ENCODE measurements at regions not wholly inside any gene's neighbourhood (a gene's known extent, or its start where the extent isn't known, plus 50 kb on each side); places are given as distances from the start of the nearest gene placed in this dataset.

DNA sequence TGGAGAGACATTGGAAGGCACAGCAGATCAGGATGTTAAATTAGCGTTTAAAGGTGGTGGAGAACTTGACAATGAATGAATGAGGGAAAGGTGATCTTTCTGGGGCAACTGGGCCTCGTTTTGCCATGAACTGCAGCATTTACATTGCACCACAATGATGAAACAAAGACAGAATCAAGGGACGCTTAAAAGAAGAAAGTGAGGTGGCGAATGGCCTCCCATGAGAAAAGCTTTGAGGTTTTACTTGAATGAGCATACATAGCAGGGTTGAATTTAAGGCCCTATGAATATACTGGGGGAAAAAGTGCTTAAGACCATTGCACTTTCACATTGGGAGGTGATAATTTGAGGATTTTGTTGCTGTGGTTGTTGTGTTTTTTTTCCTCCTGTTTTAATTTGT is 476.4 kb downstream of the ISL1 start:
- Histone ChIP-seq H3F3A (ENCODE audit: low read depth) (no peaks in the 10 kb centered on the region), H3K9me3 (ENCODE audit: insufficient read depth, low read depth, low read length) (no peaks in the 10 kb centered on the region), H2AFZ (ENCODE audit: low read length) (0 out of 2 replicates have a peak overlapping the region, but pooled peaks have one; percentile 52), H3K27me3 (ENCODE audit: insufficient read depth, low read length, poor library complexity, severe bottlenecking) (no peaks in the 10 kb centered on the region), H3K79me2 (ENCODE audit: insufficient read depth, low read length) (no peaks in the 10 kb centered on the region), H3K4me3 (ENCODE audit: low read length, poor library complexity, severe bottlenecking) (no peak overlapping the region), H3K9me2 (replicated peaks; ENCODE audit: low read depth, low read length) (no peaks in the 10 kb centered on the region), H3K4me1 (ENCODE audit: insufficient read depth, low read length, poor library complexity, severe bottlenecking) (no peaks in the 10 kb centered on the region), H4K20me1 (ENCODE audit: insufficient read depth, low read length, poor library complexity, severe bottlenecking) (no peaks in the 10 kb centered on the region), H3K36me3 (ENCODE audit: insufficient read depth, low read length) (no peaks in the 10 kb centered on the region), H3K4me2 (ENCODE audit: low read depth, low read length, poor library complexity, severe bottlenecking) (no peak overlapping the region), H3K9ac (ENCODE audit: low read depth, low read length, poor library complexity, severe bottlenecking) (no peak overlapping the region)
- no peak for TF ChIP-seq EZH2phosphoT487 (IDR thresholded peaks at IDR 0.05; ENCODE audit: borderline replicate concordance)
- TF ChIP-seq, protein P1, sequence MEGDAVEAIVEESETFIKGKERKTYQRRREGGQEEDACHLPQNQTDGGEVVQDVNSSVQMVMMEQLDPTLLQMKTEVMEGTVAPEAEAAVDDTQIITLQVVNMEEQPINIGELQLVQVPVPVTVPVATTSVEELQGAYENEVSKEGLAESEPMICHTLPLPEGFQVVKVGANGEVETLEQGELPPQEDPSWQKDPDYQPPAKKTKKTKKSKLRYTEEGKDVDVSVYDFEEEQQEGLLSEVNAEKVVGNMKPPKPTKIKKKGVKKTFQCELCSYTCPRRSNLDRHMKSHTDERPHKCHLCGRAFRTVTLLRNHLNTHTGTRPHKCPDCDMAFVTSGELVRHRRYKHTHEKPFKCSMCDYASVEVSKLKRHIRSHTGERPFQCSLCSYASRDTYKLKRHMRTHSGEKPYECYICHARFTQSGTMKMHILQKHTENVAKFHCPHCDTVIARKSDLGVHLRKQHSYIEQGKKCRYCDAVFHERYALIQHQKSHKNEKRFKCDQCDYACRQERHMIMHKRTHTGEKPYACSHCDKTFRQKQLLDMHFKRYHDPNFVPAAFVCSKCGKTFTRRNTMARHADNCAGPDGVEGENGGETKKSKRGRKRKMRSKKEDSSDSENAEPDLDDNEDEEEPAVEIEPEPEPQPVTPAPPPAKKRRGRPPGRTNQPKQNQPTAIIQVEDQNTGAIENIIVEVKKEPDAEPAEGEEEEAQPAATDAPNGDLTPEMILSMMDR (conservative IDR thresholded peaks at IDR 0.05; ENCODE audit: low read length) = no peak

DNA sequence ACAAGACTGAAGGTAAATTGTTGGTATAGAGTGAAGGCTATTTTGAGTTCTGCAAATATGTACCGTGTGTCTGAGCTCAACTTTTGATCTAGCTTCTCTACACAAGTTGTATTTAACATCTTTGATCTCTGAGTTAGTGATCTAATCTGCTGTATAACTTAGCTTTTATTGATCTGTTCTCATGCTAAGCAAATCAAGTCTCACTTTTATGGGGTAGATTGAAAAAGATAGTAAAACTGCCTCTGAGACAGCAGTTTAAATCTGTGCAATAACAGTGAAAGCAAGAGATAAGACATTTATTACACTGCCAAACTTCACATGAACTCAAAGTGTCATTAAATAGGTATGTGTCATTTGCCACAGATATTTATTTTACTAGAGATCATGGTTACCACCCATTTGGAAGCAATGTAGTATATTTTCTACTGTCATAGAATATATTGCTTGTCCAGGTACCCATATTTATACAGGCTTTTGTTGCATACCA is 477.3 kb downstream of the ISL1 start:
- Histone ChIP-seq H2AFZ (ENCODE audit: low read length) (no peak overlapping the region), H3K4me3 (ENCODE audit: low read length, poor library complexity, severe bottlenecking) (no peak overlapping the region), H3K27me3 (ENCODE audit: insufficient read depth, low read length, poor library complexity, severe bottlenecking) (no peaks in the 10 kb centered on the region), H3K9ac (ENCODE audit: low read depth, low read length, poor library complexity, severe bottlenecking) (no peak overlapping the region), H3F3A (ENCODE audit: low read depth) (no peaks in the 10 kb centered on the region), H3K79me2 (ENCODE audit: insufficient read depth, low read length) (no peaks in the 10 kb centered on the region), H3K9me3 (ENCODE audit: insufficient read depth, low read depth, low read length) (no peaks in the 10 kb centered on the region), H4K20me1 (ENCODE audit: insufficient read depth, low read length, poor library complexity, severe bottlenecking) (no peaks in the 10 kb centered on the region), H3K4me1 (ENCODE audit: insufficient read depth, low read length, poor library complexity, severe bottlenecking) (no peaks in the 10 kb centered on the region), H3K36me3 (ENCODE audit: insufficient read depth, low read length) (no peaks in the 10 kb centered on the region), H3K9me2 (replicated peaks; ENCODE audit: low read depth, low read length) (no peaks in the 10 kb centered on the region), H3K4me2 (ENCODE audit: low read depth, low read length, poor library complexity, severe bottlenecking) (no peak overlapping the region)
- TF ChIP-seq, protein P1 (conservative IDR thresholded peaks at IDR 0.05; ENCODE audit: low read length) = no peak
- TF ChIP-seq EZH2phosphoT487 (IDR thresholded peaks at IDR 0.05; ENCODE audit: borderline replicate concordance) = no peak

DNA sequence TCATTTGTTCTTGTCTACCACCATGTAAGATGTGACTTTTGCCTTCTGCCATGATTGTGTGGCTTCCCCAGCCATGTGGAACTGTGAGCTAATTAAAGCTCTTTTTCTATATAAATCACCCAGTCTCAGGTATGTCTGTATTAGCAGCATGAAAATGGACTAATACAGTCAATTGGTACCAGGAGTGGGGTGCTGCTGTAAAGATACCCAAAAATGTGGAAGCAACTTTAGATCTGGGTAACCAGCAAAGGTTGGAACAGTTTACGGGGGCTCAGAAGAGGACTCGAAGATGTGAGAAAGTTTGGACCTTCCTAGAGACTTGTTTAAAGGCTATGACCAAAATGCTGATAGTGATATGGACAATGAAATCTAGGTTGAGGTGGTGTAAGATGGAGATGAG is 488.9 kb downstream of the ISL1 start:
- Histone ChIP-seq H2AFZ (ENCODE audit: low read length) (no peak overlapping the region), H3K9me2 (replicated peaks; ENCODE audit: low read depth, low read length) (no peaks in the 10 kb centered on the region), H4K20me1 (ENCODE audit: insufficient read depth, low read length, poor library complexity, severe bottlenecking) (no peaks in the 10 kb centered on the region), H3K79me2 (ENCODE audit: insufficient read depth, low read length) (no peaks in the 10 kb centered on the region), H3K27me3 (ENCODE audit: insufficient read depth, low read length, poor library complexity, severe bottlenecking) (no peaks in the 10 kb centered on the region), H3K36me3 (ENCODE audit: insufficient read depth, low read length) (no peaks in the 10 kb centered on the region), H3K4me3 (ENCODE audit: low read length, poor library complexity, severe bottlenecking) (no peak overlapping the region), H3K4me2 (ENCODE audit: low read depth, low read length, poor library complexity, severe bottlenecking) (no peak overlapping the region), H3F3A (ENCODE audit: low read depth) (no peaks in the 10 kb centered on the region), H3K9ac (ENCODE audit: low read depth, low read length, poor library complexity, severe bottlenecking) (no peak overlapping the region), H3K9me3 (ENCODE audit: insufficient read depth, low read depth, low read length) (no peaks in the 10 kb centered on the region), H3K4me1 (ENCODE audit: insufficient read depth, low read length, poor library complexity, severe bottlenecking) (peaks cover 5% of the 10 kb centered on the region)
- no peak for TF ChIP-seq EZH2phosphoT487 (IDR thresholded peaks at IDR 0.05; ENCODE audit: borderline replicate concordance)
- TF ChIP-seq, protein P1 (conservative IDR thresholded peaks at IDR 0.05; ENCODE audit: low read length) = no peak
